CD4-positive, alpha-beta T cell (primary cell): ENCODE measurements at regions not wholly inside any gene's neighbourhood (a gene's known extent, or its start where the extent isn't known, plus 50 kb on each side); places are given as distances from the start of the nearest gene placed in this dataset.

Experiments
- ATAC-seq: fragments of 200-7000 bp; cut with Tn5 transposase; one replicate; pipeline ENCODE4 v1.10.0; 2022; ENCODE audit warnings: mild to moderate bottlenecking; ENCODE audit not compliant: poor library complexity
- CTCF ChIA-PET: fragments of 350-600 bp; sonication (Branson Sonifier 250); formaldehyde crosslinking; loops from one replicate; lab custom pipeline; 2021; ENCODE audit warnings: antibody characterized with exemption, inconsistent platforms; lab: Charles Lee
- POLR2A ChIA-PET: fragments of 350-600 bp; sonication (Branson Sonifier 250); formaldehyde crosslinking; loops from one replicate; lab custom pipeline; 2021; ENCODE audit warnings: antibody characterized with exemption, inconsistent platforms; lab: Charles Lee
- DNase-seq, 14 experiments: peaks; one replicate each; pipeline ENCODE4 v3.0.0-alpha.2; 2013 to 2020; ENCODE audit warnings: mixed read lengths in 2 of 14
- H3K27ac ChIP-seq, 2 donors: one replicate each; pipeline versions ENCODE4 v1.5.1 to v1.7.0; 2013; ENCODE audit warnings: low read length in 2 of 2, low read depth in 1 of 2, mild to moderate bottlenecking in 1 of 2
- H3K27me3 ChIP-seq, 2 experiments: 1 replicate in 1 of 2; 2 replicates in 1 of 2; pipeline versions ENCODE4 v1.6.1 to v1.7.0; 2013; ENCODE audit warnings: low read length in 2 of 2, control low read depth in 1 of 2, mild to moderate bottlenecking in 1 of 2, moderate library complexity in 1 of 2; ENCODE audit not compliant: insufficient read depth in 2 of 2, control insufficient read depth in 1 of 2
- H3K36me3 ChIP-seq: one replicate; pipeline ENCODE4 v1.6.1; 2013; ENCODE audit warnings: low read length, control low read depth; ENCODE audit not compliant: insufficient read depth
- H3K4me1 ChIP-seq: one replicate; pipeline ENCODE4 v1.6.1; 2013; ENCODE audit warnings: low read length, control low read depth; ENCODE audit not compliant: insufficient read depth
- H3K4me3 ChIP-seq: one replicate; pipeline ENCODE4 v1.5.1; 2013; ENCODE audit warnings: mild to moderate bottlenecking, low read length, moderate library complexity
- H3K9me3 ChIP-seq, 2 experiments: 1 replicate in 1 of 2; 2 replicates in 1 of 2; pipeline versions ENCODE4 v1.6.1 to v1.7.0; 2013; ENCODE audit warnings: low read length in 2 of 2, mild to moderate bottlenecking in 2 of 2, control low read depth in 1 of 2, moderate library complexity in 1 of 2; ENCODE audit not compliant: control insufficient read depth in 1 of 2, insufficient read depth in 1 of 2
- H3K27ac Mint-ChIP-seq: one replicate; pipeline ENCODE4 v1.8.0; 2020; ENCODE audit warnings: mixed read lengths
- H3K27me3 Mint-ChIP-seq: one replicate; pipeline ENCODE4 v1.8.0; 2021; ENCODE audit warnings: mixed read lengths
- H3K36me3 Mint-ChIP-seq: one replicate; pipeline ENCODE4 v1.8.0; 2021; ENCODE audit warnings: low read depth, mixed read lengths
- H3K4me1 Mint-ChIP-seq: one replicate; pipeline ENCODE4 v1.8.0; 2021; ENCODE audit warnings: low read depth, mixed read lengths
- H3K4me3 Mint-ChIP-seq: one replicate; pipeline ENCODE4 v1.8.0; 2020; ENCODE audit warnings: mild to moderate bottlenecking, mixed read lengths
- H3K9me3 Mint-ChIP-seq: one replicate; pipeline ENCODE4 v1.8.0; 2020; ENCODE audit warnings: mixed read lengths
- CTCF ChIP-seq: fragments of 200-600 bp; IDR thresholded peaks from one replicate; pipeline ENCODE4 v1.8.0; 2022; ENCODE audit warnings: antibody characterized with exemption, mild to moderate bottlenecking
- intact Hi-C, 2 experiments: fragments of 100-400 bp; cut with DNase I in 1 of 2; cut with micrococcal nuclease in 1 of 2; formaldehyde crosslinking; loops; one replicate each; pipeline versions ENCODE4 v1.15.1 to v1.9.0; 2023 to 2025; cut with DNase I, micrococcal nuclease

- no peak overlapping the region for H3K4me3 Mint-ChIP-seq
- H3K9me3 Mint-ChIP-seq = no peaks in the 10 kb centered on the region
- H3K4me1 Mint-ChIP-seq = peaks cover 6% of the 10 kb centered on the region
- H3K36me3 Mint-ChIP-seq = no peaks in the 10 kb centered on the region
- Histone ChIP-seq H3K9me3 (no peaks in the 10 kb centered on the region), H3K36me3 (no peaks in the 10 kb centered on the region), H3K4me3 (no peak overlapping the region), H3K27me3 (no peaks in the 10 kb centered on the region), H3K27ac (no peak overlapping the region), H3K4me1 (no peaks in the 10 kb centered on the region)
- POLR2A ChIA-PET = no interaction called here
- no peaks in the 10 kb centered on the region for H3K27me3 Mint-ChIP-seq
- no peak for DNase-seq
- no peak overlapping the region for H3K27ac Mint-ChIP-seq
- intact Hi-C loops = loop anchor here in 1 of 2 experiments (5.0 kb wide), 1 partner anchor 527 kb away; no protein-coding TSS in a partner anchor
- TF ChIP-seq CTCF = no peak
- CTCF ChIA-PET = no interaction called here
- ATAC-seq = no peak
Observed at GRCh38 chr3:106214641-106215040, 345.8 kb upstream of the CBLB start.

GRCh38 chr3:106215047-106215446, 346.2 kb upstream of the CBLB start:
- Mint-ChIP-seq H3K4me1 (peaks cover 6% of the 10 kb centered on the region), H3K36me3 (no peaks in the 10 kb centered on the region), H3K27me3 (no peaks in the 10 kb centered on the region), H3K9me3 (peaks cover 3% of the 10 kb centered on the region), H3K4me3 (no peak overlapping the region), H3K27ac (no peak overlapping the region)
- no peaks in the 10 kb centered on the region for H3K36me3 ChIP-seq
- no peak for DNase-seq
- POLR2A ChIA-PET = no interaction called here
- H3K27me3 ChIP-seq = no peaks in the 10 kb centered on the region
- CTCF ChIA-PET = no interaction called here
- intact Hi-C loops = no loop called here
- ATAC-seq = no peak
- TF ChIP-seq CTCF = no peak
- no peak overlapping the region for H3K4me3 ChIP-seq
- H3K27ac ChIP-seq = no peak overlapping the region
- no peaks in the 10 kb centered on the region for H3K9me3 ChIP-seq
- no peaks in the 10 kb centered on the region for H3K4me1 ChIP-seq

GRCh38 chr3:106217745-106218144, 348.9 kb upstream of the CBLB start:
- Mint-ChIP-seq H3K27ac (no peak overlapping the region), H3K27me3 (no peaks in the 10 kb centered on the region), H3K4me1 (no peaks in the 10 kb centered on the region), H3K4me3 (no peak overlapping the region), H3K9me3 (peaks cover 16% of the 10 kb centered on the region), H3K36me3 (peaks cover 9% of the 10 kb centered on the region)
- ATAC-seq = no peak
- Histone ChIP-seq H3K4me3 (no peak overlapping the region), H3K9me3 (no peaks in the 10 kb centered on the region), H3K36me3 (no peaks in the 10 kb centered on the region), H3K27ac (no peak overlapping the region), H3K4me1 (no peaks in the 10 kb centered on the region), H3K27me3 (no peaks in the 10 kb centered on the region)
- DNase-seq = no peak
- no peak for TF ChIP-seq CTCF
- intact Hi-C loops = no loop called here
- POLR2A ChIA-PET = no interaction called here
- CTCF ChIA-PET = interaction anchor here (1.2 kb wide), 1 partner anchor 13 kb away, joined by 3 read pairs; no protein-coding TSS in a partner anchor
